Endothelial cell (in vitro differentiated cells): ENCODE measurements at regions not wholly inside any gene's neighbourhood (a gene's known extent, or its start where the extent isn't known, plus 50 kb on each side); places are given as distances from the start of the nearest gene placed in this dataset.

Experiments used
- DNase-seq: peaks from one replicate; pipeline ENCODE4 v3.0.0; 2021; ENCODE audit warnings: low spot score
- H3K27ac Mint-ChIP-seq: one replicate; pipeline ENCODE4 v1.8.0; 2021; ENCODE audit warnings: mixed read lengths, inconsistent platforms; ENCODE audit not compliant: unreplicated experiment
- H3K27me3 Mint-ChIP-seq: one replicate; pipeline ENCODE4 v1.8.0; 2021; ENCODE audit warnings: mild to moderate bottlenecking, moderate library complexity, mixed read lengths, inconsistent platforms; ENCODE audit not compliant: unreplicated experiment
- H3K36me3 Mint-ChIP-seq: one replicate; pipeline ENCODE4 v1.8.0; 2021; ENCODE audit warnings: mild to moderate bottlenecking, low read depth, mixed read lengths, inconsistent platforms; ENCODE audit not compliant: unreplicated experiment
- H3K4me1 Mint-ChIP-seq: one replicate; pipeline ENCODE4 v1.8.0; 2021; ENCODE audit warnings: mild to moderate bottlenecking, mixed read lengths, inconsistent platforms; ENCODE audit not compliant: unreplicated experiment
- H3K4me3 Mint-ChIP-seq: one replicate; pipeline ENCODE4 v1.8.0; 2021; ENCODE audit warnings: mild to moderate bottlenecking, mixed read lengths, inconsistent platforms; ENCODE audit not compliant: unreplicated experiment
- H3K9me3 Mint-ChIP-seq: one replicate; pipeline ENCODE4 v1.8.0; 2021; ENCODE audit warnings: mixed read lengths, inconsistent platforms; ENCODE audit not compliant: unreplicated experiment
- CTCF ChIP-seq: fragments of 200-600 bp; sonication (generic); IDR thresholded peaks from one replicate; pipeline ENCODE4 v1.5.0; 2021; ENCODE audit warnings: antibody characterized with exemption; ENCODE audit not compliant: unreplicated experiment

DNA sequence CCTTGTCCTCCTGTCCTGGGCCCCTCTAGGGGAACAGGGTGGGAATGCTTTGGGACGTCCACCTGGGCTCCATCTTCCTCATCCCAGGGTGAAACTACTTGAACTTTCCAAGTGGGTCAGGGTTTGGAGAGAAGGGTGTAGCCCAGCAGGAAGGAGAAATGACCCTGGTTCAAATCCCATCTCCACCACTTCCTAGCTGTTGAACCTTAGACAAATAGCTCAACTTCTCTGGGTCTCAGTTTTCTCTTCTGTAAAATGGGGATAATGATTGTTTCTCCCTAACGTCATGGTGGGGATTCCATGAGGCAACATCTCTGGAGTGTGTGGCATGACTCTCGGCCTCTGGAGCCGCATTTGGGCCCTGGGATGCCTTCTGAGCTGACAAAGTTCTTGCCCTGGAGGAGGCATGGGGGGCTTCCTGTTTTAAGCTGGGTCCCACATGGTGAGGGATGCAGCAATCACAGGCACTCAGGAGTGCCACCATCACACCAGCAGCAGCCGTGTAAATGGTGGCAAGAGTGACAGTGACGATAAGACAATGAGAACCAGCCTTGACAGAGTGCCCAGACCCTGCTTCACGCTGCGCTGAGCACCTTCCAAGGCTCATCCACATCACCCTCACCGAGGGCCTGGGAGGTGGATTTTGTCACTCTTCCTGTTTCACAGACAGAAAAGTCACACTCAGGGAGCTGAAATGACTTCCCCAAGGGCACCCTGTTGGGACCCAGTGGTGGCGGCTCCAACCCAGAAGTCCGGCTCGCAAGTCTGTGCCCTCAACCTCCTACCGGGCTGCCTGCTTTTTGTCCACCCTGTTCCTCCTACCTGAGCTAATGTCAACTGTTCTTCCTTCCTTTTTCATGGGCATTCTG is 69.5 kb upstream of the IER5L start:
- Mint-ChIP-seq H3K4me1 (peaks cover 13% of the 10 kb centered on the region), H3K4me3 (no peak overlapping the region)

DNA sequence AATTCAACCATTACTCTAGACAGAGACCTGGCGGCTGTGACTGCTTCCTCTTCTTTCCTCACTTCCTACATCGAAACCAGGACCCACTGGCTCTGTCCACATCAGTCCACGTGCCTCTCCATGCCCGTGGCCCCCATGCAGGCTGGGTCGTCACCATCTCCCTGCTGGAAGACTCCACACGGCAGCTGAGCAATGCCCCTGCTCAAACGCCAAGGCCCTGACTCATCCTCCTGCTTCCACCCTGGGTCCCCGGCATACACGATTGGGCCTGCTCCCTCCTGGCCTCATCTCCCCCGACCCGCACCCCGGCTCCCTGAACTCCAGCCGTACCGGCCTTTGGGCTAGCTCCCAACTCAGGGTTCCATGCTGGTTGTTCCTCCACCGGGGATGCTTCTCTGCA is 67.2 kb upstream of the IER5L start:
- no peak for TF ChIP-seq CTCF
- H3K27me3 Mint-ChIP-seq = peaks cover 2% of the 10 kb centered on the region
- peak overlapping the region; percentile 51 for H3K27ac Mint-ChIP-seq
- no peaks in the 10 kb centered on the region for H3K9me3 Mint-ChIP-seq
- H3K4me1 Mint-ChIP-seq = peaks cover 13% of the 10 kb centered on the region
- H3K36me3 Mint-ChIP-seq = no peaks in the 10 kb centered on the region
- no peak overlapping the region for H3K4me3 Mint-ChIP-seq
- DNase-seq = no peak

More for the DNA sequence above, 69.5 kb upstream of the IER5L start:
- no peak for TF ChIP-seq CTCF
- DNase-seq = no peak
- Mint-ChIP-seq H3K36me3 (no peaks in the 10 kb centered on the region), H3K27me3 (peaks cover under 1% of the 10 kb centered on the region), H3K27ac (peak overlapping the region; percentile 83), H3K9me3 (no peaks in the 10 kb centered on the region)

GRCh38 chr9:129242971-129243561 is 65.0 kb upstream of the IER5L start:
- H3K36me3 Mint-ChIP-seq = no peaks in the 10 kb centered on the region
- no peak for TF ChIP-seq CTCF
- no peak overlapping the region for H3K27ac Mint-ChIP-seq
- no peak overlapping the region for H3K4me3 Mint-ChIP-seq
- H3K27me3 Mint-ChIP-seq = peaks cover 5% of the 10 kb centered on the region
- H3K4me1 Mint-ChIP-seq = peaks cover 13% of the 10 kb centered on the region
- no peak for DNase-seq
- H3K9me3 Mint-ChIP-seq = no peaks in the 10 kb centered on the region

- no peak overlapping the region for H3K4me3 Mint-ChIP-seq
- H3K9me3 Mint-ChIP-seq = no peaks in the 10 kb centered on the region
- no peak overlapping the region for H3K27ac Mint-ChIP-seq
- TF ChIP-seq CTCF = no peak
- H3K36me3 Mint-ChIP-seq = no peaks in the 10 kb centered on the region
- DNase-seq = no peak
- peaks cover 13% of the 10 kb centered on the region for H3K4me1 Mint-ChIP-seq
- H3K27me3 Mint-ChIP-seq = peaks cover 7% of the 10 kb centered on the region
These were observed 64.3 kb upstream of the IER5L start for GRCh38 chr9:129242191-129242941.
